GM21367 (cell line): ENCODE measurements at regions not wholly inside any gene's neighbourhood (a gene's known extent, or its start where the extent isn't known, plus 50 kb on each side); places are given as distances from the start of the nearest gene placed in this dataset.
"Not testable (repeated sequence)": the region's sequence is repeated elsewhere in the genome, so short reads cannot be mapped to it uniquely, and the experiment has no call there.

ENCODE experiments used
- ATAC-seq: cut with Tn5 transposase; IDR thresholded peaks from one replicate; pipeline ENCODE4 v1.9.1; 2021; ENCODE audit not compliant: unreplicated experiment

- ATAC-seq = no peak
Measured at GRCh38 chr5:63128018-63128417, 549.4 kb downstream of the LRRC70 start.

GRCh38 chr5:63127054-63127453, 548.4 kb downstream of the LRRC70 start:
- ATAC-seq = no peak

GRCh38 chr5:63125862-63126261, 547.2 kb downstream of the LRRC70 start:
- ATAC-seq = peak; percentile 73

GRCh38 chr5:63125392-63125791, 546.8 kb downstream of the LRRC70 start:
- ATAC-seq = no peak

- ATAC-seq = no peak
Measured at GRCh38 chr5:63124266-63124665, 545.6 kb downstream of the LRRC70 start.

GRCh38 chr5:63121471-63121870, 542.9 kb downstream of the LRRC70 start:
- ATAC-seq = no peak

GRCh38 chr5:63118221-63118620, 539.6 kb downstream of the LRRC70 start:
- no peak for ATAC-seq

GRCh38 chr5:63111891-63112290, 533.3 kb downstream of the LRRC70 start:
- ATAC-seq = no peak

GRCh38 chr5:63101870-63102269, 523.3 kb downstream of the LRRC70 start:
- ATAC-seq = no peak

- ATAC-seq = no peak
Measured at GRCh38 chr5:63097286-63097685, 518.7 kb downstream of the LRRC70 start.

GRCh38 chr5:63094730-63095129, 516.1 kb downstream of the LRRC70 start:
- no peak for ATAC-seq

- no peak for ATAC-seq
Measured at GRCh38 chr5:63089147-63089546, 510.5 kb downstream of the LRRC70 start.

- no peak for ATAC-seq
Measured at GRCh38 chr5:63085561-63085960, 506.9 kb downstream of the LRRC70 start.

GRCh38 chr5:63083689-63084088, 505.1 kb downstream of the LRRC70 start:
- not testable (repeated sequence) for ATAC-seq

- no peak for ATAC-seq
Measured at GRCh38 chr5:63081402-63081801, 502.8 kb downstream of the LRRC70 start.

- no peak for ATAC-seq
Measured at GRCh38 chr5:63070001-63070400, 491.4 kb downstream of the LRRC70 start.

GRCh38 chr5:63055421-63055820, 476.8 kb downstream of the LRRC70 start:
- no peak for ATAC-seq

- no peak for ATAC-seq
Measured at GRCh38 chr5:63053019-63053638, 474.5 kb downstream of the LRRC70 start.

GRCh38 chr5:63050916-63051315, 472.3 kb downstream of the LRRC70 start:
- no peak for ATAC-seq

GRCh38 chr5:63049935-63050334, 471.3 kb downstream of the LRRC70 start:
- ATAC-seq = no peak

GRCh38 chr5:63043792-63044191, 465.2 kb downstream of the LRRC70 start:
- no peak for ATAC-seq

- no peak for ATAC-seq
Measured at GRCh38 chr5:63032343-63032742, 453.7 kb downstream of the LRRC70 start.

- ATAC-seq = no peak
Measured at GRCh38 chr5:63029891-63030290, 451.3 kb downstream of the LRRC70 start.
